SK-N-SH (cell line): ENCODE measurements at regions not wholly inside any gene's neighbourhood (a gene's known extent, or its start where the extent isn't known, plus 50 kb on each side); places are given as distances from the start of the nearest gene placed in this dataset.
"Not testable (repeated sequence)": the region's sequence is repeated elsewhere in the genome, so short reads cannot be mapped to it uniquely, and the experiment has no call there.

Experiments
- CTCF ChIA-PET: fragments of 300-600, 350-600 bp; formaldehyde crosslinking; extraction: SDS; loops from one replicate; lab custom pipeline; 2021; lab: Yijun Ruan, JAX
- POLR2A ChIA-PET: fragments of 350-600 bp; sonication (Branson Sonifier 250); formaldehyde crosslinking; extraction: SDS; loops from one replicate; lab custom pipeline; 2020; ENCODE audit warnings: antibody characterized with exemption, inconsistent platforms; lab: Yijun Ruan, JAX
- DNase-seq: peaks from one replicate; pipeline ENCODE4 v3.0.0; 2012
- H2AFZ ChIP-seq: fragments of 200-600 bp; sonication (generic); 2 replicates; pipeline ENCODE4 v1.8.1; 2016; ENCODE audit warnings: antibody characterized with exemption, mild to moderate bottlenecking, low read depth
- H3F3A ChIP-seq: fragments of 200-600 bp; sonication (generic); replicated peaks from 2 replicates; pipeline ENCODE3; 2016; ENCODE audit warnings: antibody characterized with exemption, mild to moderate bottlenecking; ENCODE audit not compliant: insufficient read depth
- H3K27ac ChIP-seq, 2 experiments: fragments of 200-500 bp in 1 of 2; fragments of 200-600 bp in 1 of 2; sonication (Bioruptor generic) in 1 of 2; sonication (generic), shearing (Covaris generic) in 1 of 2; 2 replicates each; pipeline versions ENCODE4 v1.5.1 to v1.6.1; 2014 to 2016; ENCODE audit warnings: low read depth in 2 of 2, inconsistent platforms in 1 of 2, low read length in 1 of 2, mild to moderate bottlenecking in 1 of 2, mixed read lengths in 1 of 2
- H3K27me3 ChIP-seq: fragments of 200-600 bp; sonication (generic), shearing (Covaris generic); 2 replicates; pipeline ENCODE4 v1.6.1; 2016; ENCODE audit warnings: mixed run types; ENCODE audit not compliant: insufficient read depth
- H3K36me3 ChIP-seq, 2 experiments: fragments of 200-500 bp in 1 of 2; fragments of 200-600 bp in 1 of 2; sonication (Bioruptor generic) in 1 of 2; sonication (generic) in 1 of 2; replicated peaks in 1 of 2; 2 replicates each; pipeline versions ENCODE3 to v1.5.1; 2014 to 2016; ENCODE audit warnings: low read length in 1 of 2, mild to moderate bottlenecking in 1 of 2; ENCODE audit not compliant: insufficient read depth in 2 of 2, control insufficient read depth in 1 of 2
- H3K4me1 ChIP-seq, 2 experiments: fragments of 200-500 bp in 1 of 2; fragments of 200-600 bp in 1 of 2; sonication (Bioruptor generic) in 1 of 2; sonication (generic), shearing (Covaris generic) in 1 of 2; 2 replicates each; pipeline versions ENCODE4 v1.5.1 to v1.6.1; 2014 to 2016; ENCODE audit warnings: low read depth in 1 of 2, low read length in 1 of 2, mixed run types in 1 of 2; ENCODE audit not compliant: insufficient read depth in 2 of 2, control insufficient read depth in 1 of 2
- H3K4me2 ChIP-seq: fragments of 200-600 bp; sonication (generic), shearing (Covaris generic); 2 replicates; pipeline ENCODE4 v1.6.1; 2017; ENCODE audit warnings: mixed run types
- H3K4me3 ChIP-seq, 2 experiments: fragments of 200-500 bp in 1 of 2; fragments of 200-600 bp in 1 of 2; sonication (Bioruptor generic) in 1 of 2; sonication (generic), shearing (Covaris generic) in 1 of 2; 2 replicates each; pipeline versions ENCODE4 v1.5.1 to v1.8.1; 2014 to 2016; ENCODE audit warnings: low read depth in 2 of 2, inconsistent platforms in 1 of 2, low read length in 1 of 2, mild to moderate bottlenecking in 1 of 2, mixed read lengths in 1 of 2, moderate library complexity in 1 of 2
- H3K79me2 ChIP-seq: fragments of 200-600 bp; sonication (generic); 2 replicates; pipeline ENCODE4 v1.8.1; 2017; ENCODE audit warnings: mild to moderate bottlenecking; ENCODE audit not compliant: insufficient read depth
- H3K9ac ChIP-seq: fragments of 200-600 bp; sonication (generic); 2 replicates; pipeline ENCODE4 v1.6.1; 2017; ENCODE audit warnings: mixed run types
- H3K9me2 ChIP-seq: fragments of 200-600 bp; sonication (generic); 2 replicates; pipeline ENCODE4 v1.6.1; 2017; ENCODE audit warnings: mixed run types
- H3K9me3 ChIP-seq: fragments of 200-600 bp; sonication (generic); 2 replicates; pipeline ENCODE4 v1.6.1; 2017; ENCODE audit warnings: mixed run types, mild to moderate bottlenecking, moderate library complexity
- H4K20me1 ChIP-seq: fragments of 200-600 bp; sonication (generic); 2 replicates; pipeline ENCODE4 v1.6.1; 2017; ENCODE audit warnings: mild to moderate bottlenecking, mixed run types; ENCODE audit not compliant: insufficient read depth
- EP300 ChIP-seq, 2 experiments: IDR thresholded peaks; 2 replicates each; pipeline versions ENCODE4 v1.4.0 to v1.6.1; 2012; ENCODE audit warnings: borderline replicate concordance in 1 of 2, low read depth in 1 of 2, low read length in 1 of 2
- EZH2phosphoT487 ChIP-seq: fragments of 200-600 bp; sonication (generic); IDR thresholded peaks from 2 replicates; pipeline ENCODE4 v1.6.1; 2017; ENCODE audit warnings: low read depth, mixed run types, mild to moderate bottlenecking, antibody characterized with exemption, moderate library complexity, borderline replicate concordance
- FOSL2 ChIP-seq: IDR thresholded peaks from 2 replicates; pipeline ENCODE4 v1.4.0; 2012; ENCODE audit warnings: low read depth, mild to moderate bottlenecking, moderate library complexity, borderline replicate concordance
- FOXJ3 ChIP-seq: sonication (generic); formaldehyde crosslinking; IDR thresholded peaks from 2 replicates; pipeline ENCODE4 v1.5.1; 2020; ENCODE audit warnings: mild to moderate bottlenecking, missing genetic modification reagents
- FOXM1 ChIP-seq: IDR thresholded peaks from 2 replicates; pipeline ENCODE4 v1.4.0; 2012; ENCODE audit warnings: low read depth, mild to moderate bottlenecking
- NRF1 ChIP-seq: IDR thresholded peaks from 2 replicates; pipeline ENCODE4 v1.6.1; 2012; ENCODE audit warnings: low read depth, mild to moderate bottlenecking, low read length
- PBX3 ChIP-seq: IDR thresholded peaks from 2 replicates; pipeline ENCODE4; 2012
- POLR2AphosphoS5 ChIP-seq: IDR thresholded peaks from 2 replicates; pipeline ENCODE4 v1.6.1; 2012; ENCODE audit warnings: low read depth, low read length
- RFX5 ChIP-seq: IDR thresholded peaks from 2 replicates; pipeline ENCODE4 v1.6.1; 2012; ENCODE audit warnings: mild to moderate bottlenecking, improper control_type of control experiment, low read length
- RXRA ChIP-seq: IDR thresholded peaks from 2 replicates; pipeline ENCODE4 v1.4.0; 2012; ENCODE audit warnings: low read depth, mild to moderate bottlenecking, borderline replicate concordance
- SMC3 ChIP-seq: IDR thresholded peaks from 2 replicates; pipeline ENCODE4 v1.6.1; 2012; ENCODE audit warnings: low read depth, low read length, improper control_type of control experiment
- TAF1 ChIP-seq: IDR thresholded peaks from 2 replicates; pipeline ENCODE4 v1.6.1; 2012; ENCODE audit warnings: low read depth, mild to moderate bottlenecking, low read length, moderate library complexity, borderline replicate concordance
- TEAD4 ChIP-seq: IDR thresholded peaks from 2 replicates; pipeline ENCODE4 v1.4.0; 2012; ENCODE audit warnings: mild to moderate bottlenecking, borderline replicate concordance; ENCODE audit not compliant: insufficient read depth
- YY1 ChIP-seq: IDR thresholded peaks from 2 replicates; pipeline ENCODE4 v1.4.0; 2012; ENCODE audit warnings: low read depth, mild to moderate bottlenecking
- ZBTB33 ChIP-seq: IDR thresholded peaks from 2 replicates; pipeline ENCODE4 v1.4.0; 2012; ENCODE audit warnings: low read depth, borderline replicate concordance
- WGBS: methylation state at CpG from one replicate; pipeline ENCODE4 v1.1.6; 2017; ENCODE audit warnings: low lambda C conversion rate; 5-methylcytosine and 5-hydroxymethylcytosine counted together

GRCh38 chr4:114332119-114332518 lies 266.5 kb upstream of the UGT8 start:
- H3K36me3 ChIP-seq: peaks cover 0 to 8% of the 10 kb centered on the region in 2 experiments
- no peak overlapping the region for H3K9ac ChIP-seq
- H3K9me2 ChIP-seq: no peaks in the 10 kb centered on the region
- TF ChIP-seq RFX5: no peak
- TF ChIP-seq TAF1: no peak
- TF ChIP-seq RXRA: no peak
- no peak for TF ChIP-seq NRF1
- TF ChIP-seq EP300 (IDR thresholded peaks at IDR 0.05; ENCODE audit: borderline replicate concordance in 1 of 2, low read depth in 1 of 2, low read length in 1 of 2): no peak
- TF ChIP-seq SMC3: no peak
- TF ChIP-seq YY1: no peak
- TF ChIP-seq PBX3: no peak
- TF ChIP-seq EZH2phosphoT487: no peak
- no peak for TF ChIP-seq FOSL2
- TF ChIP-seq TEAD4: no peak
- no peak for TF ChIP-seq POLR2AphosphoS5
- no peak for TF ChIP-seq FOXM1
- no peak for TF ChIP-seq FOXJ3 (CRISPR knock-in tag)
- no peak for TF ChIP-seq ZBTB33
- no peak overlapping the region for H3K4me2 ChIP-seq
- H4K20me1 ChIP-seq: no peaks in the 10 kb centered on the region
- no peak overlapping the region for H3K4me3 ChIP-seq
- ChIA-PET POLR2A (no interaction called here), CTCF (no interaction called here)
- 100% methylated on average over 1 of the region's 1 CpG for WGBS
- peaks cover 13% of the 10 kb centered on the region for H3F3A ChIP-seq
- no peaks in the 10 kb centered on the region for H3K9me3 ChIP-seq
- H3K4me1 ChIP-seq: peaks cover 0 to 6% of the 10 kb centered on the region in 2 experiments; a peak in 2 of 4 replicates
- DNase-seq: no peak
- H2AFZ ChIP-seq: no peak overlapping the region
- no peaks in the 10 kb centered on the region for H3K27me3 ChIP-seq
- peak overlapping the region in 1 of 2 experiments; percentile 2; a peak in 2 of 4 replicates for H3K27ac ChIP-seq
- H3K79me2 ChIP-seq: no peaks in the 10 kb centered on the region

GRCh38 chr4:114334363-114334762 lies 264.2 kb upstream of the UGT8 start:
- H3K4me1 ChIP-seq, DNase-seq, POLR2A ChIA-PET, H3K9me2 ChIP-seq, H3K4me3 ChIP-seq, H3K9ac ChIP-seq, CTCF ChIA-PET, H3K79me2 ChIP-seq, H2AFZ ChIP-seq, H3K27me3 ChIP-seq, H3K9me3 ChIP-seq, H3K4me2 ChIP-seq, H4K20me1 ChIP-seq: not testable (repeated sequence)
- H3K27ac ChIP-seq: peak overlapping the region; percentile 62 to 94; a peak in 2 of 4 replicates
- peaks cover 0 to 12% of the 10 kb centered on the region in 2 experiments for H3K36me3 ChIP-seq
- H3F3A ChIP-seq: peaks cover 13% of the 10 kb centered on the region
